ENCODE measurements at regions not wholly inside any gene's neighbourhood (a gene's known extent, or its start where the extent isn't known, plus 50 kb on each side); places are given as distances from the start of the nearest gene placed in this dataset.

DNA sequence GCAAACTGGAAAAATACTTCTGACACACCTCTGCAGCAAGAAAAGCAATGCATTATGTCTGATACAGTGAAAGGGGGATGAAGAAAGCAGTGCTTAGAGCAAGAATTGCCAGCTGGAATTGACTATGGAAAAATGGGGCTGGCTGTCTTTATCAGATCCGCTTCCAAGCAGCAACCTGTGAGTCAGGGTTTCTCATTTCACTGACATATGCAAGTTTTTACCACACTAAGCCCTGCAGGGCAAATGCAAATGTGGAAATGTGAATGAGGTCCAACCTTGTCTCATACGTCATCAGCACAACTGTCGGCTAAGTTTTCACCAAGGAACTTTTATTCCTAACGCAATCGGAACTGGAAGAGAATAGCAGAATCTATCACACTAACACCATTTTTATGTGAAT is 172.5 kb upstream of the GADL1 start:
- Histone ChIP-seq H4K20me1 (ENCODE audit: insufficient read depth) (no peaks in the 10 kb centered on the region), H3K79me2 (ENCODE audit: insufficient read depth, low read depth) (no peaks in the 10 kb centered on the region), H2AFZ (ENCODE audit: low read depth) (no peak overlapping the region), H3K4me3 (IDR thresholded peaks at IDR 0.05; ENCODE audit: insufficient read depth, low read depth, low read length) (no peak overlapping the region), H3K4me2 (no peak overlapping the region), H3K27me3 (ENCODE audit: insufficient read depth, low read depth) (no peaks in the 10 kb centered on the region), H3K27ac (no peak overlapping the region), H3K9ac (no peak overlapping the region), H3K4me1 (ENCODE audit: low read depth, poor library complexity, severe bottlenecking) (no peaks in the 10 kb centered on the region), H3K36me3 (ENCODE audit: insufficient read depth) (no peaks in the 10 kb centered on the region)
- TF ChIP-seq, protein P1, sequence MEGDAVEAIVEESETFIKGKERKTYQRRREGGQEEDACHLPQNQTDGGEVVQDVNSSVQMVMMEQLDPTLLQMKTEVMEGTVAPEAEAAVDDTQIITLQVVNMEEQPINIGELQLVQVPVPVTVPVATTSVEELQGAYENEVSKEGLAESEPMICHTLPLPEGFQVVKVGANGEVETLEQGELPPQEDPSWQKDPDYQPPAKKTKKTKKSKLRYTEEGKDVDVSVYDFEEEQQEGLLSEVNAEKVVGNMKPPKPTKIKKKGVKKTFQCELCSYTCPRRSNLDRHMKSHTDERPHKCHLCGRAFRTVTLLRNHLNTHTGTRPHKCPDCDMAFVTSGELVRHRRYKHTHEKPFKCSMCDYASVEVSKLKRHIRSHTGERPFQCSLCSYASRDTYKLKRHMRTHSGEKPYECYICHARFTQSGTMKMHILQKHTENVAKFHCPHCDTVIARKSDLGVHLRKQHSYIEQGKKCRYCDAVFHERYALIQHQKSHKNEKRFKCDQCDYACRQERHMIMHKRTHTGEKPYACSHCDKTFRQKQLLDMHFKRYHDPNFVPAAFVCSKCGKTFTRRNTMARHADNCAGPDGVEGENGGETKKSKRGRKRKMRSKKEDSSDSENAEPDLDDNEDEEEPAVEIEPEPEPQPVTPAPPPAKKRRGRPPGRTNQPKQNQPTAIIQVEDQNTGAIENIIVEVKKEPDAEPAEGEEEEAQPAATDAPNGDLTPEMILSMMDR (conservative IDR thresholded peaks at IDR 0.05; ENCODE audit: low read depth, low read length) = no peak

DNA sequence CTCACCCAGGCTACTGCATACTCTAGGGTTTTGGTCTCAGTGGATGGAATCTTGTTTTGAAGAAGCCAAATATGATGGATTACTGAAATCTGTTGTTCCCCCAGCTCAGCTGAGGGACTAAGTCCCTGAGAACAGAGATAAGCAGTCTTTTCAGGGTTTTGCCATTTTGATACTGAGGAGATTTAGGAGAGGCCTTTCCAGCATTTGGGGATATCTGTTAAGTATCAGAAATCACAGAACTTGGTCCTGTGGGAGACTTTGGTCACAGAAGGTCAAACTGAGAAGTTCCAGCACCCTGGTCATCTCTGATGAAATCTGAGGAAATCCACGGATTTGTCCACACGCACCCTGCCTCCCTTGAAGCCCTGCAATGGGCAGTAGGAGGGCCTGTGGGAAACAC is 181.0 kb upstream of the GADL1 start:
- no peaks in the 10 kb centered on the region for H3K27me3 ChIP-seq (ENCODE audit: insufficient read depth, low read depth)
- no peak overlapping the region for H3K4me2 ChIP-seq
- H3K36me3 ChIP-seq (ENCODE audit: insufficient read depth) = no peaks in the 10 kb centered on the region
- H3K27ac ChIP-seq = no peak overlapping the region
- no peaks in the 10 kb centered on the region for H3K4me1 ChIP-seq (ENCODE audit: low read depth, poor library complexity, severe bottlenecking)
- H3K9ac ChIP-seq = no peak overlapping the region
- TF ChIP-seq, protein P1 (conservative IDR thresholded peaks at IDR 0.05; ENCODE audit: low read depth, low read length) = no peak
- H2AFZ ChIP-seq (ENCODE audit: low read depth) = no peak overlapping the region
- no peak overlapping the region for H3K4me3 ChIP-seq (IDR thresholded peaks at IDR 0.05; ENCODE audit: insufficient read depth, low read depth, low read length)
- no peaks in the 10 kb centered on the region for H4K20me1 ChIP-seq (ENCODE audit: insufficient read depth)
- no peaks in the 10 kb centered on the region for H3K79me2 ChIP-seq (ENCODE audit: insufficient read depth, low read depth)

DNA sequence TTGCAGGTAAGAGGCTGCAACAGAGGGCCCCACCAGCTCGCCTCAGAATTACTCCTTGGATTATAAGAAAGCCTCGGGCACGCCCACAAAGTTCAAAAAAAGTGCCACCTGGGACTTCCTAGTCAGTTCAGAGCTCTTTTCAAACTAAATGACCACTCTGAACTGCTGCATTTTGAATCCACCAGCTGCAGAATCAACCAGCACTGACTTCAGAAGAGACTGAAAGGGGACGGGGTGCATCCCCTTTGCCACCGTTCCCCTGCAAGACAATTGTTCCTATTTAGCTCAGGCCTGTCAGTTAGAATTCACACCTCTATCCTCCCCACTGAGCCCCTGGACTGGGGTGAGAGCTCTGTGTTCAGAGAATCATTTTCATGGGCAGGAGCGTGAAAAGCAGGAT is 181.4 kb upstream of the GADL1 start:
- no peak overlapping the region for H3K27ac ChIP-seq
- no peak overlapping the region for H2AFZ ChIP-seq (ENCODE audit: low read depth)
- no peaks in the 10 kb centered on the region for H3K4me1 ChIP-seq (ENCODE audit: low read depth, poor library complexity, severe bottlenecking)
- H3K79me2 ChIP-seq (ENCODE audit: insufficient read depth, low read depth) = no peaks in the 10 kb centered on the region
- TF ChIP-seq, protein P1 (conservative IDR thresholded peaks at IDR 0.05; ENCODE audit: low read depth, low read length) = no peak
- H3K4me3 ChIP-seq (IDR thresholded peaks at IDR 0.05; ENCODE audit: insufficient read depth, low read depth, low read length) = no peak overlapping the region
- no peak overlapping the region for H3K9ac ChIP-seq
- no peaks in the 10 kb centered on the region for H4K20me1 ChIP-seq (ENCODE audit: insufficient read depth)
- H3K27me3 ChIP-seq (ENCODE audit: insufficient read depth, low read depth) = no peaks in the 10 kb centered on the region
- H3K36me3 ChIP-seq (ENCODE audit: insufficient read depth) = no peaks in the 10 kb centered on the region
- no peak overlapping the region for H3K4me2 ChIP-seq

DNA sequence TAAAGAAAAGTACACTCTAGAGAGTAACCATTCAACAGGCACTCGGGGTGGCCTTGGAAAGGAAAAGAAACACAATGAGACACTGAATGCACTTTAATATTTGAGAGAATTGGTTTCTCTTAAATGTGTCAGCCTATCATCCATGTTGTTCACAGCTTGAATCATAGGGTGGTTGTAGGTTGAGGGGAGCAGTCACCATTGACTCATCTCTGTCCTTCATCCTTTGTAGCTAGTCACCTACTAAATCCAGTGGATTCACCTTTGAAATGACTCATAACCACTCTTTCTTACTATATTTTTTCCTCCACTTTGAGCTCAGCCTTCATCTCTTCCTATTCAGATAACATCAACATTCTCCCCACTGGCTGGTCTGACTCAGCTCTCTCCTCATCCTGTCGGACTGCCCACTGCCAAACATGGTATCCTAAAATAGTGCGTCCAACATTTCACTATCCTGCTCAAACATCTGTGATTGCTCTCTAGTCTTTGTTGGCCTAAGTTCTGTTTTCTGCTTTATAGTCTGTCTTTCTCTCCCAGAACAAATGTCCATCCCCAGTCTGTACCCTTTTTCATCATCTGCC is 182.7 kb upstream of the GADL1 start:
- Histone ChIP-seq H3K4me3 (IDR thresholded peaks at IDR 0.05; ENCODE audit: insufficient read depth, low read depth, low read length) (no peak overlapping the region), H3K79me2 (ENCODE audit: insufficient read depth, low read depth) (no peaks in the 10 kb centered on the region), H4K20me1 (ENCODE audit: insufficient read depth) (no peaks in the 10 kb centered on the region), H3K36me3 (ENCODE audit: insufficient read depth) (no peaks in the 10 kb centered on the region), H3K9ac (no peak overlapping the region), H3K27ac (no peak overlapping the region), H3K4me1 (ENCODE audit: low read depth, poor library complexity, severe bottlenecking) (no peaks in the 10 kb centered on the region), H3K27me3 (ENCODE audit: insufficient read depth, low read depth) (no peaks in the 10 kb centered on the region), H2AFZ (ENCODE audit: low read depth) (no peak overlapping the region), H3K4me2 (no peak overlapping the region)
- TF ChIP-seq, protein P1 (conservative IDR thresholded peaks at IDR 0.05; ENCODE audit: low read depth, low read length) = no peak
